OCI-LY3 (cell line): ENCODE measurements at regions not wholly inside any gene's neighbourhood (a gene's known extent, or its start where the extent isn't known, plus 50 kb on each side); places are given as distances from the start of the nearest gene placed in this dataset.
"Not testable (repeated sequence)": the region's sequence is repeated elsewhere in the genome, so short reads cannot be mapped to it uniquely, and the experiment has no call there.

ENCODE experiments used
- H2AFZ ChIP-seq: fragments of 200-600, 300-600 bp; shearing (Covaris generic); 2 replicates; pipeline ENCODE4 v1.6.0; 2014; ENCODE audit warnings: antibody characterized with exemption, low read depth, low read length
- H3K27ac ChIP-seq: fragments of 200-600, 300-600 bp; sonication (generic); 2 replicates; pipeline ENCODE4 v1.5.1; 2014; ENCODE audit warnings: mild to moderate bottlenecking, low read length, moderate library complexity, mixed read lengths
- H3K27me3 ChIP-seq: fragments of 200-600, 300-600 bp; sonication (generic); 2 replicates; pipeline ENCODE4 v1.6.1; 2014; ENCODE audit warnings: low read depth, low read length, mixed read lengths
- H3K36me3 ChIP-seq: fragments of 200-600, 300-600 bp; sonication (generic); replicated peaks from 2 replicates; pipeline ENCODE3; 2014; ENCODE audit warnings: low read depth, low read length, mixed read lengths
- H3K4me1 ChIP-seq: fragments of 300-600, 200-600 bp; sonication (generic); 2 replicates; pipeline ENCODE4 v1.6.1; 2014; ENCODE audit warnings: low read length, mixed read lengths
- H3K4me2 ChIP-seq: fragments of 200-600, 300-600 bp; sonication (generic); 2 replicates; pipeline ENCODE4 v1.6.1; 2014; ENCODE audit warnings: low read length, mixed read lengths
- H3K4me3 ChIP-seq: fragments of 300-600, 200-600 bp; sonication (generic); 2 replicates; pipeline ENCODE4 v1.5.1; 2014; ENCODE audit warnings: antibody characterized with exemption, mild to moderate bottlenecking, low read length, moderate library complexity
- H3K79me2 ChIP-seq: fragments of 300-600, 200-600 bp; shearing (Covaris generic); 2 replicates; pipeline ENCODE4 v1.6.1; 2014; ENCODE audit warnings: mild to moderate bottlenecking, low read length, mixed read lengths
- H3K9ac ChIP-seq: fragments of 300-600, 200-600 bp; shearing (Covaris generic); 2 replicates; pipeline ENCODE4 v1.6.0; 2014; ENCODE audit warnings: mild to moderate bottlenecking, low read length, moderate library complexity
- H3K9me3 ChIP-seq: fragments of 200-600, 300-600 bp; shearing (Covaris generic); 2 replicates; pipeline ENCODE4 v1.6.1; 2014; ENCODE audit warnings: low read length, mixed read lengths; ENCODE audit not compliant: insufficient read depth
- H4K20me1 ChIP-seq: fragments of 200-600, 300-600 bp; sonication (generic); 2 replicates; pipeline ENCODE4 v1.6.1; 2016; ENCODE audit warnings: low read length, mixed read lengths; ENCODE audit not compliant: insufficient read depth
- EZH2phosphoT487 ChIP-seq: fragments of 200-600 bp; shearing (Covaris generic); IDR thresholded peaks from 2 replicates; pipeline ENCODE4 v1.6.1; 2018; ENCODE audit warnings: antibody characterized with exemption, mixed run types, low read depth
- TF ChIP-seq, protein P1 (sequence below): fragments of 200-600, 300-600 bp; sonication (generic); IDR thresholded peaks from 2 replicates; pipeline ENCODE4 v1.5.1; 2014; ENCODE audit warnings: antibody characterized with exemption, low read length, low read depth

- Histone ChIP-seq H3K9me3 (no peaks in the 10 kb centered on the region), H3K4me3 (no peak overlapping the region), H3K4me1 (no peaks in the 10 kb centered on the region), H3K27ac (no peak overlapping the region), H3K79me2 (no peaks in the 10 kb centered on the region), H3K27me3 (no peaks in the 10 kb centered on the region), H2AFZ (no peak overlapping the region), H3K4me2 (no peak overlapping the region), H4K20me1 (no peaks in the 10 kb centered on the region), H3K9ac (no peak overlapping the region), H3K36me3 (no peaks in the 10 kb centered on the region)
- TF ChIP-seq EZH2phosphoT487 = no peak
- TF ChIP-seq, protein P1, sequence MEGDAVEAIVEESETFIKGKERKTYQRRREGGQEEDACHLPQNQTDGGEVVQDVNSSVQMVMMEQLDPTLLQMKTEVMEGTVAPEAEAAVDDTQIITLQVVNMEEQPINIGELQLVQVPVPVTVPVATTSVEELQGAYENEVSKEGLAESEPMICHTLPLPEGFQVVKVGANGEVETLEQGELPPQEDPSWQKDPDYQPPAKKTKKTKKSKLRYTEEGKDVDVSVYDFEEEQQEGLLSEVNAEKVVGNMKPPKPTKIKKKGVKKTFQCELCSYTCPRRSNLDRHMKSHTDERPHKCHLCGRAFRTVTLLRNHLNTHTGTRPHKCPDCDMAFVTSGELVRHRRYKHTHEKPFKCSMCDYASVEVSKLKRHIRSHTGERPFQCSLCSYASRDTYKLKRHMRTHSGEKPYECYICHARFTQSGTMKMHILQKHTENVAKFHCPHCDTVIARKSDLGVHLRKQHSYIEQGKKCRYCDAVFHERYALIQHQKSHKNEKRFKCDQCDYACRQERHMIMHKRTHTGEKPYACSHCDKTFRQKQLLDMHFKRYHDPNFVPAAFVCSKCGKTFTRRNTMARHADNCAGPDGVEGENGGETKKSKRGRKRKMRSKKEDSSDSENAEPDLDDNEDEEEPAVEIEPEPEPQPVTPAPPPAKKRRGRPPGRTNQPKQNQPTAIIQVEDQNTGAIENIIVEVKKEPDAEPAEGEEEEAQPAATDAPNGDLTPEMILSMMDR = no peak
These were observed 314.9 kb upstream of the DEPDC1 start for GRCh38 chr1:68811806-68812205.

GRCh38 chr1:68812333-68812732, 315.5 kb upstream of the DEPDC1 start:
- Histone ChIP-seq H3K9me3 (no peaks in the 10 kb centered on the region), H3K4me1 (no peaks in the 10 kb centered on the region), H2AFZ (no peak overlapping the region)

DNA sequence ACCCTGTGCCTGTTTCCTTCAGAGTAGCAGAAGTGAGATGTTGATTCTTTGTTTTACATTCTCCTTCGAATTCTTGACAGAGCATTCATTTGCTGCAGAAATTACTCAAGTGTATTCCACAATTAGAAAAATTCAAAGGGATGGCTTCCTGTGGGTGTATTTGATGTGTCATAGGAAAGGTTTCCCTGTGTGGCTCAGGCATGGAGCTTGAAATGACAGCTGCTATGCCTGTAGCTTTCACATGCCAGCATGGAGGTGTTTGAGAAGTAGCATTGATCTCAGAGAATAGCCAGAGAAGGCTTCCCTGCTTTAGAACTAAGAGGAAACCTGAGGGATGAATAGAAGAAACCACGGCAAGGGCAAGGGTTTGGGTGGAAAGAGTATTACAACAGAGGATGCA, 317.2 kb upstream of the DEPDC1 start:
- Histone ChIP-seq H3K27ac (no peak overlapping the region), H3K9me3 (no peaks in the 10 kb centered on the region), H3K36me3 (no peaks in the 10 kb centered on the region), H2AFZ (no peak overlapping the region), H3K4me3 (no peak overlapping the region), H3K4me2 (no peak overlapping the region), H3K9ac (no peak overlapping the region), H4K20me1 (no peaks in the 10 kb centered on the region), H3K27me3 (no peaks in the 10 kb centered on the region), H3K4me1 (no peaks in the 10 kb centered on the region), H3K79me2 (no peaks in the 10 kb centered on the region)
- TF ChIP-seq, protein P1 = no peak
- TF ChIP-seq EZH2phosphoT487 = no peak

More at GRCh38 chr1:68812333-68812732, 315.5 kb upstream of the DEPDC1 start:
- no peaks in the 10 kb centered on the region for H3K36me3 ChIP-seq
- H3K79me2 ChIP-seq = no peaks in the 10 kb centered on the region
- H3K9ac ChIP-seq = no peak overlapping the region
- H3K27me3 ChIP-seq = no peaks in the 10 kb centered on the region
- H3K4me2 ChIP-seq = no peak overlapping the region
- no peak overlapping the region for H3K4me3 ChIP-seq
- no peaks in the 10 kb centered on the region for H4K20me1 ChIP-seq
- no peak overlapping the region for H3K27ac ChIP-seq
- no peak for TF ChIP-seq EZH2phosphoT487

- H3K9ac ChIP-seq = no peak overlapping the region
- no peak for TF ChIP-seq EZH2phosphoT487
- TF ChIP-seq, protein P1 = no peak
These were observed 318.8 kb upstream of the DEPDC1 start for GRCh38 chr1:68815632-68816031.

GRCh38 chr1:68817505-68818210, 320.8 kb upstream of the DEPDC1 start:
- H3K4me1 ChIP-seq, H3K36me3 ChIP-seq, H3K9me3 ChIP-seq, H3K79me2 ChIP-seq, H3K9ac ChIP-seq, H3K27ac ChIP-seq, H2AFZ ChIP-seq, H3K4me2 ChIP-seq, H3K27me3 ChIP-seq, H4K20me1 ChIP-seq, H3K4me3 ChIP-seq: not testable (repeated sequence)

More at GRCh38 chr1:68815632-68816031, 318.8 kb upstream of the DEPDC1 start:
- Histone ChIP-seq H3K4me3 (no peak overlapping the region), H3K9me3 (no peaks in the 10 kb centered on the region), H3K4me2 (no peak overlapping the region), H4K20me1 (no peaks in the 10 kb centered on the region), H3K27ac (no peak overlapping the region), H3K27me3 (no peaks in the 10 kb centered on the region), H3K4me1 (no peaks in the 10 kb centered on the region), H3K79me2 (no peaks in the 10 kb centered on the region), H3K36me3 (no peaks in the 10 kb centered on the region), H2AFZ (no peak overlapping the region)
